Caco-2 (cell line): ENCODE measurements at regions not wholly inside any gene's neighbourhood (a gene's known extent, or its start where the extent isn't known, plus 50 kb on each side); places are given as distances from the start of the nearest gene placed in this dataset.

Source experiments
- BruUV-seq: library from RNA; stranded (reverse); fragments of 400-500 nt; replicated peaks from 2 replicates; lab custom pipeline; 2021; lab: Mats Ljungman, UMichigan
- CTCF ChIA-PET: fragments of 300-600 bp; sonication (Branson Sonifier 250); formaldehyde crosslinking; loops from one replicate; lab custom pipeline; 2022; ENCODE audit warnings: antibody characterized with exemption; lab: Charles Lee
- POLR2A ChIA-PET: fragments of 300-600 bp; sonication (Branson Sonifier 250); formaldehyde crosslinking; loops from one replicate; lab custom pipeline; 2022; ENCODE audit warnings: antibody characterized with exemption; lab: Charles Lee
- DNase-seq, 2 experiments: peaks; one replicate each; pipeline versions ENCODE4 v3.0.0 to v3.0.0-alpha.2; 2020 to 2022
- H3K27me3 ChIP-seq: replicated peaks from 2 replicates; pipeline ENCODE4 v1.6.0; 2011; ENCODE audit warnings: low read length; ENCODE audit not compliant: control insufficient read depth, insufficient read depth
- H3K36me3 ChIP-seq: 2 replicates; pipeline ENCODE4 v1.5.1; 2011; ENCODE audit warnings: low read length; ENCODE audit not compliant: control insufficient read depth, insufficient read depth
- H3K4me1 ChIP-seq: fragments of 250-450 bp; sonication (Bioruptor Pico); 2 replicates; pipeline ENCODE4 v1.5.1; 2020; ENCODE audit warnings: mild to moderate bottlenecking
- H3K4me3 ChIP-seq: 2 replicates; pipeline ENCODE4 v1.5.1; 2011; ENCODE audit warnings: low read depth, mild to moderate bottlenecking, control low read depth, low read length
- H3K9me3 ChIP-seq: fragments of 250-450 bp; sonication (Bioruptor Pico); 2 replicates; pipeline ENCODE4 v1.5.1; 2020; ENCODE audit warnings: mild to moderate bottlenecking, moderate library complexity
- H3K27ac Mint-ChIP-seq: one replicate; pipeline ENCODE4 v1.8.0; 2022; ENCODE audit warnings: mixed read lengths; ENCODE audit not compliant: unreplicated experiment
- H3K27me3 Mint-ChIP-seq: one replicate; pipeline ENCODE4 v1.8.0; 2022; ENCODE audit warnings: mixed read lengths; ENCODE audit not compliant: insufficient read depth, unreplicated experiment
- H3K36me3 Mint-ChIP-seq: one replicate; pipeline ENCODE4 v1.8.0; 2022; ENCODE audit warnings: mild to moderate bottlenecking, mixed read lengths; ENCODE audit not compliant: insufficient read depth, unreplicated experiment
- H3K4me1 Mint-ChIP-seq: one replicate; pipeline ENCODE4 v1.8.0; 2022; ENCODE audit warnings: low read depth, mixed read lengths; ENCODE audit not compliant: unreplicated experiment
- H3K4me3 Mint-ChIP-seq: one replicate; pipeline ENCODE4 v1.8.0; 2022; ENCODE audit warnings: mild to moderate bottlenecking, moderate library complexity, mixed read lengths; ENCODE audit not compliant: unreplicated experiment
- H3K9me3 Mint-ChIP-seq: one replicate; pipeline ENCODE4 v1.8.0; 2022; ENCODE audit warnings: mixed read lengths; ENCODE audit not compliant: unreplicated experiment
- intact Hi-C: fragments of 100-400 bp; cut with micrococcal nuclease; formaldehyde crosslinking; loops from one replicate; pipeline ENCODE4 v1.10.0; 2022; ENCODE audit not compliant: unreplicated experiment
- TF ChIP-seq, protein P1 (sequence below), 2 experiments: fragments of 200-600 bp in 1 of 2; IDR thresholded peaks; 1 replicate in 1 of 2; 2 replicates in 1 of 2; pipeline versions ENCODE4 v1.5.1 to v1.8.0; 2011 to 2022; ENCODE audit warnings: antibody characterized with exemption in 1 of 2, control low read depth in 1 of 2, inconsistent platforms in 1 of 2, low read depth in 1 of 2, low read length in 1 of 2, mild to moderate bottlenecking in 1 of 2, moderate library complexity in 1 of 2; ENCODE audit not compliant: insufficient read depth in 1 of 2, severe bottlenecking in 1 of 2, unreplicated experiment in 1 of 2

DNA sequence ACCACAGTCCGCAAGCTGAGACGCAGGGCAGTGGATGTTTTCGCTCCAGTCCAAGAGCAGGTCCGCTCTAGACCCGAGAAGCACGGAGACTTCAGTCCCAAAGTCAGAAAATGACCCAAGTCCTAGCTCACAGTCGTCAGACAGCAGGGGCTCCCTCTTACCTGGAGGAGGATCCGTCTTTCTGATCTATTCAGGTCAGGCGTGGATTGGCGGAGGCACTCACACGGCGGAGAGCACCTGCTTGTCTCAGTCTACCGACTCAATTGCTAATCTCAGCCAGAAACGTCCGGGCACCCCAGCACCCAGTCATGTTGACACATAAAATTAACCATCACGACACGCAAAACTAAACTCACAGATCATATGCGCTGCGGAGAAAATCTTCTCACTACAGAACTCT lies 285.3 kb upstream of the CDH4 start:
- DNase-seq = peak in 1 of 2 experiments; percentile 31
- ChIA-PET POLR2A (no interaction called here), CTCF (no interaction called here)
- no peak overlapping the region for H3K27ac Mint-ChIP-seq
- H3K27me3 ChIP-seq = no peaks in the 10 kb centered on the region
- no peaks in the 10 kb centered on the region for H3K36me3 Mint-ChIP-seq
- no peaks in the 10 kb centered on the region for H3K4me1 ChIP-seq
- no peak overlapping the region for H3K4me3 Mint-ChIP-seq
- H3K4me1 Mint-ChIP-seq = no peaks in the 10 kb centered on the region
- no peaks in the 10 kb centered on the region for H3K9me3 ChIP-seq
- TF ChIP-seq, protein P1, sequence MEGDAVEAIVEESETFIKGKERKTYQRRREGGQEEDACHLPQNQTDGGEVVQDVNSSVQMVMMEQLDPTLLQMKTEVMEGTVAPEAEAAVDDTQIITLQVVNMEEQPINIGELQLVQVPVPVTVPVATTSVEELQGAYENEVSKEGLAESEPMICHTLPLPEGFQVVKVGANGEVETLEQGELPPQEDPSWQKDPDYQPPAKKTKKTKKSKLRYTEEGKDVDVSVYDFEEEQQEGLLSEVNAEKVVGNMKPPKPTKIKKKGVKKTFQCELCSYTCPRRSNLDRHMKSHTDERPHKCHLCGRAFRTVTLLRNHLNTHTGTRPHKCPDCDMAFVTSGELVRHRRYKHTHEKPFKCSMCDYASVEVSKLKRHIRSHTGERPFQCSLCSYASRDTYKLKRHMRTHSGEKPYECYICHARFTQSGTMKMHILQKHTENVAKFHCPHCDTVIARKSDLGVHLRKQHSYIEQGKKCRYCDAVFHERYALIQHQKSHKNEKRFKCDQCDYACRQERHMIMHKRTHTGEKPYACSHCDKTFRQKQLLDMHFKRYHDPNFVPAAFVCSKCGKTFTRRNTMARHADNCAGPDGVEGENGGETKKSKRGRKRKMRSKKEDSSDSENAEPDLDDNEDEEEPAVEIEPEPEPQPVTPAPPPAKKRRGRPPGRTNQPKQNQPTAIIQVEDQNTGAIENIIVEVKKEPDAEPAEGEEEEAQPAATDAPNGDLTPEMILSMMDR (IDR thresholded peaks at IDR 0.05; ENCODE audit: insufficient read depth in 1 of 2, low read depth in 1 of 2, low read length in 1 of 2, severe bottlenecking in 1 of 2, unreplicated experiment in 1 of 2) = no peak
- no peak overlapping the region for H3K4me3 ChIP-seq
- H3K36me3 ChIP-seq = no peaks in the 10 kb centered on the region
- peaks cover 8% of the 10 kb centered on the region for H3K27me3 Mint-ChIP-seq
- intact Hi-C loops = no loop called here
- no peaks in the 10 kb centered on the region for H3K9me3 Mint-ChIP-seq
- no TSS peak for BruUV-seq

DNA sequence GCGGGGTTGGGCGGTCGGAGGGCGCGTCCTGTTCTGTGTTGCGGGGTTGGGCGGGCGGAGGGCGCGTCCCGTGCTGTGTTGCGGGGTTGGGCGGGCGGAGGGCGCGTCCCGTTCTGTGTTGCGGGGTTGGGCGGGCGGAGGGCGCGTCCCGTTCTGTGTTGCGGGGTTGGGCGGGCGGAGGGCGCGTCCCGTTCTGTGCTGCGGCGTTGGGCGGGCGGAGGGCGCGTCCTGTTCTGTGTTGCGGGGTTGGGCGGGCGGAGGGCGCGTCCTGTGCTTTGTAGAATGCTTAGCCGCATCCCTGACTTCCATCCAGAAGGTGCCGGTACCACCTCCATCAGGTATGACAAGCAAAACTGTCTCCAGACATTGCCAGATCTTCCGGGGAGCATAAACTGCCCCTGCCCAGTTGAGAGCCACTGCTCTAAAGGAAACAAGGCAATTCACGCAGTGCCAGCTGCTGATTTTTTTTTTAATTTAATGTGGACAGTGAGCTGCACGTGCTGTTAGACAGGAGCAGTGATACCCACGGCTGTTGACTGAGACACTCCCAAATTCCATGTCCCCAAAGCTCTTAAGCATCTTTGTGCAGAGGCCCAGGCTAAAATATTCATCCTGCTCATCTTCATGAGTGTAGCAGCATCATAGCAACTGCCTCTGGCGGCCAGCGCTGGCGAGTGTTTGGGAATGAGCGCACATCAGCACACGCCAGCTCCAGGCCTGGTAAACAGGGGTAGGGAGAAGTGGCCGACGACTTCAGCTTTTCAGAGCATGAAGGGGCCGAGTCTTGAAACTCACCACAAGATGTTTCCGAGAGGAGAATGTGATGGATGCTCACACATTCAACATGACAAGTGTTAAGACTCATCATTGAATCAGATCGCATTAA lies 284.4 kb upstream of the CDH4 start:
- CTCF ChIA-PET = no interaction called here

DNA sequence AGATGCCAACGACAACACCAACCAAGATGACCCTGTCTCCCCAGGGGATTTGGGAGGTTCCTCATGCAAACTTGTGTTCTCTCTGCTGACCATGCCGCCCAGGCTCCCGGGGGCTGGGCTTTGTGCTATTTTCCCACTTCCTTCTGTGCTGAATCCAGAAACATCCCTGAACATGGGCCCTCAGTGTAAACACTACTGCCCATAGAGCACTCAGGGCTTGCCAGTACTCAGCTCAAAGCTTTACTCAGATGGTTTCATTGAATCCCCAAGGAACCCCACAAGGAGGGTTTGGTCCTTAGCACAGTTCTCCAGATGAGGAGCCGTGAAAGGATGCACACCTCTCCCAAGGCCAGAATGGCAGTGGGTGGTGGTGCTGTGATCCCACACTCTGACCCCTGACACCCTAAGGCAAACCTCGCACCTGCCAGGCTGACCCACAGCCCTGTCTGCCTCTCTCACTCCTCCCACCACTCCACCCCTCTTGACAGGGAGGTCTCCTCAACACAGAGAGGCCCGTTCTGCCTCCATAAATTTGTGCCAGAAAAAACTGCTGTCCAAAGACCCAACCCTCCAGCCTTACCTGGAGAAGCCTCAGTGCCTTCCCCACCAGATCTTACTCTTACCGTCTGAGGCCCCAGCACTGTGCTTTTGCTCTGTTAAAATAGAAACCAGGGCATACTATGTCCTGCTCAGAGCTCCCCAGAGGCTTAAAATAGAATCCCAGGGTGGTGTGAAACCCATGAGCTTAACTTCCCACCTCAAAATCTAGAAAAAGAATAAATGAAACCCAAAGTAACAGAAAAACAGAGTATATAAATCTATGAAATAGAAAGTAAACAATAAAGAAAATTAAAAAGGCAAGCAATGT lies 283.0 kb upstream of the CDH4 start:
- BruUV-seq = no TSS peak
- POLR2A ChIA-PET = no interaction called here
- no peaks in the 10 kb centered on the region for H3K4me1 ChIP-seq
- no peaks in the 10 kb centered on the region for H3K9me3 Mint-ChIP-seq
- no peak overlapping the region for H3K4me3 Mint-ChIP-seq
- no peak for DNase-seq
- H3K9me3 ChIP-seq = no peaks in the 10 kb centered on the region
- peaks cover 10% of the 10 kb centered on the region for H3K27me3 Mint-ChIP-seq
- no peak overlapping the region for H3K27ac Mint-ChIP-seq
- H3K27me3 ChIP-seq = no peaks in the 10 kb centered on the region
- H3K4me3 ChIP-seq = no peak overlapping the region
- no peaks in the 10 kb centered on the region for H3K36me3 Mint-ChIP-seq
- H3K4me1 Mint-ChIP-seq = no peaks in the 10 kb centered on the region
- CTCF ChIA-PET = no interaction called here
- TF ChIP-seq, protein P1 (IDR thresholded peaks at IDR 0.05; ENCODE audit: insufficient read depth in 1 of 2, low read depth in 1 of 2, low read length in 1 of 2, severe bottlenecking in 1 of 2, unreplicated experiment in 1 of 2) = no peak
- intact Hi-C loops = no loop called here
- no peaks in the 10 kb centered on the region for H3K36me3 ChIP-seq

More for the DNA sequence above, 284.4 kb upstream of the CDH4 start:
- H3K36me3 ChIP-seq = no peaks in the 10 kb centered on the region
- no peaks in the 10 kb centered on the region for H3K9me3 ChIP-seq
- BruUV-seq = no TSS peak
- Mint-ChIP-seq H3K9me3 (no peaks in the 10 kb centered on the region), H3K36me3 (no peaks in the 10 kb centered on the region), H3K27ac (no peak overlapping the region), H3K27me3 (peaks cover 8% of the 10 kb centered on the region), H3K4me1 (no peaks in the 10 kb centered on the region), H3K4me3 (no peak overlapping the region)
- H3K4me3 ChIP-seq = no peak overlapping the region
- intact Hi-C loops = no loop called here
- H3K4me1 ChIP-seq = no peaks in the 10 kb centered on the region
- H3K27me3 ChIP-seq = no peaks in the 10 kb centered on the region
- POLR2A ChIA-PET = no interaction called here
- TF ChIP-seq, protein P1 (IDR thresholded peaks at IDR 0.05; ENCODE audit: insufficient read depth in 1 of 2, low read depth in 1 of 2, low read length in 1 of 2, severe bottlenecking in 1 of 2, unreplicated experiment in 1 of 2) = no peak
- peak in 1 of 2 experiments; percentile 30 for DNase-seq
